ENCODE measurements at regions not wholly inside any gene's neighbourhood (a gene's known extent, or its start where the extent isn't known, plus 50 kb on each side); places are given as distances from the start of the nearest gene placed in this dataset.

- no peak overlapping the region for H3K27ac ChIP-seq (ENCODE audit: low read depth, low read length)
- H3K27me3 Mint-ChIP-seq (ENCODE audit: low read depth, unreplicated experiment) = peaks cover 9% of the 10 kb centered on the region
- H3K9me3 Mint-ChIP-seq (ENCODE audit: unreplicated experiment) = no peaks in the 10 kb centered on the region
- H3K4me2 ChIP-seq (ENCODE audit: low read length) = no peak overlapping the region
- no peaks in the 10 kb centered on the region for H3K9me3 ChIP-seq (ENCODE audit: insufficient read depth, low read depth, low read length)
- no peaks in the 10 kb centered on the region for H3K27me3 ChIP-seq (ENCODE audit: insufficient read depth, low read length)
- no peaks in the 10 kb centered on the region for H3K36me3 Mint-ChIP-seq (ENCODE audit: low read depth, unreplicated experiment)
- no peaks in the 10 kb centered on the region for H4K20me1 ChIP-seq (ENCODE audit: insufficient read depth, low read length)
- DNase-seq (ENCODE audit: low read depth) (no peak), FAIRE-seq (no peak)
- TF ChIP-seq EZH2 (IDR thresholded peaks at IDR 0.05; ENCODE audit: insufficient read depth, low read length) (no peak), CTCF (IDR thresholded peaks at IDR 0.05; ENCODE audit: insufficient read depth, low read depth, low read length) (no peak)
- H2AFZ ChIP-seq (ENCODE audit: low read depth, low read length) = no peak overlapping the region
- H3K4me3 Mint-ChIP-seq (ENCODE audit: unreplicated experiment) = no peak overlapping the region
- H3K4me1 Mint-ChIP-seq (ENCODE audit: low read depth, unreplicated experiment) = no peaks in the 10 kb centered on the region
- H3K4me1 ChIP-seq (ENCODE audit: insufficient read depth, low read length) = no peaks in the 10 kb centered on the region
- H3K9ac ChIP-seq (ENCODE audit: low read length) = no peak overlapping the region
- no peaks in the 10 kb centered on the region for H3K79me2 ChIP-seq (ENCODE audit: insufficient read depth, low read length)
- no peak overlapping the region for H3K4me3 ChIP-seq (ENCODE audit: insufficient read depth, low read depth, low read length)
- no peaks in the 10 kb centered on the region for H3K36me3 ChIP-seq (ENCODE audit: insufficient read depth, low read length)
- no peak overlapping the region for H3K27ac Mint-ChIP-seq (ENCODE audit: unreplicated experiment)
Observed at GRCh38 chr2:17331636-17332035, 186.6 kb downstream of the RAD51AP2 start.

GRCh38 chr2:17328161-17328560, 190.1 kb downstream of the RAD51AP2 start:
- Histone ChIP-seq H3K27ac (ENCODE audit: low read depth, low read length) (no peak overlapping the region), H3K9ac (ENCODE audit: low read length) (no peak overlapping the region), H3K9me3 (ENCODE audit: insufficient read depth, low read depth, low read length) (no peaks in the 10 kb centered on the region), H3K79me2 (ENCODE audit: insufficient read depth, low read length) (no peaks in the 10 kb centered on the region), H2AFZ (ENCODE audit: low read depth, low read length) (no peak overlapping the region), H3K4me2 (ENCODE audit: low read length) (no peak overlapping the region), H3K4me1 (ENCODE audit: insufficient read depth, low read length) (no peaks in the 10 kb centered on the region), H3K4me3 (ENCODE audit: insufficient read depth, low read depth, low read length) (no peak overlapping the region), H3K27me3 (ENCODE audit: insufficient read depth, low read length) (no peaks in the 10 kb centered on the region), H4K20me1 (ENCODE audit: insufficient read depth, low read length) (no peaks in the 10 kb centered on the region), H3K36me3 (ENCODE audit: insufficient read depth, low read length) (no peaks in the 10 kb centered on the region)
- no peak for DNase-seq (ENCODE audit: low read depth)
- Mint-ChIP-seq H3K27me3 (ENCODE audit: low read depth, unreplicated experiment) (peaks cover 9% of the 10 kb centered on the region), H3K4me1 (ENCODE audit: low read depth, unreplicated experiment) (no peaks in the 10 kb centered on the region), H3K27ac (ENCODE audit: unreplicated experiment) (no peak overlapping the region), H3K36me3 (ENCODE audit: low read depth, unreplicated experiment) (no peaks in the 10 kb centered on the region), H3K4me3 (ENCODE audit: unreplicated experiment) (no peak overlapping the region), H3K9me3 (ENCODE audit: unreplicated experiment) (no peaks in the 10 kb centered on the region)
- no peak for FAIRE-seq
- no peak for TF ChIP-seq CTCF (IDR thresholded peaks at IDR 0.05; ENCODE audit: insufficient read depth, low read depth, low read length)
- TF ChIP-seq EZH2 (IDR thresholded peaks at IDR 0.05; ENCODE audit: insufficient read depth, low read length) = no peak

- Histone ChIP-seq H3K27me3 (ENCODE audit: insufficient read depth, low read length) (no peaks in the 10 kb centered on the region), H3K4me3 (ENCODE audit: insufficient read depth, low read depth, low read length) (no peak overlapping the region), H3K9ac (ENCODE audit: low read length) (no peak overlapping the region), H3K4me1 (ENCODE audit: insufficient read depth, low read length) (no peaks in the 10 kb centered on the region), H3K9me3 (ENCODE audit: insufficient read depth, low read depth, low read length) (no peaks in the 10 kb centered on the region), H3K27ac (ENCODE audit: low read depth, low read length) (no peak overlapping the region), H3K79me2 (ENCODE audit: insufficient read depth, low read length) (no peaks in the 10 kb centered on the region), H3K4me2 (ENCODE audit: low read length) (no peak overlapping the region), H4K20me1 (ENCODE audit: insufficient read depth, low read length) (no peaks in the 10 kb centered on the region), H2AFZ (ENCODE audit: low read depth, low read length) (no peak overlapping the region), H3K36me3 (ENCODE audit: insufficient read depth, low read length) (no peaks in the 10 kb centered on the region)
- DNase-seq (ENCODE audit: low read depth) (no peak), FAIRE-seq (no peak)
- TF ChIP-seq CTCF (IDR thresholded peaks at IDR 0.05; ENCODE audit: insufficient read depth, low read depth, low read length) (no peak), EZH2 (IDR thresholded peaks at IDR 0.05; ENCODE audit: insufficient read depth, low read length) (no peak)
- H3K27me3 Mint-ChIP-seq (ENCODE audit: low read depth, unreplicated experiment) = peaks cover 9% of the 10 kb centered on the region
- H3K27ac Mint-ChIP-seq (ENCODE audit: unreplicated experiment) = no peak overlapping the region
- no peak overlapping the region for H3K4me3 Mint-ChIP-seq (ENCODE audit: unreplicated experiment)
- H3K9me3 Mint-ChIP-seq (ENCODE audit: unreplicated experiment) = no peaks in the 10 kb centered on the region
- no peaks in the 10 kb centered on the region for H3K4me1 Mint-ChIP-seq (ENCODE audit: low read depth, unreplicated experiment)
- no peaks in the 10 kb centered on the region for H3K36me3 Mint-ChIP-seq (ENCODE audit: low read depth, unreplicated experiment)
Observed at GRCh38 chr2:17327649-17328048, 190.6 kb downstream of the RAD51AP2 start.
